22Rv1 (cell line): ENCODE measurements at regions not wholly inside any gene's neighbourhood (a gene's known extent, or its start where the extent isn't known, plus 50 kb on each side); places are given as distances from the start of the nearest gene placed in this dataset.

Source experiments
- CTCF ChIP-seq: fragments of 450-650 bp; IDR thresholded peaks from 2 replicates; pipeline ENCODE4 v1.5.1; 2017; ENCODE audit warnings: mild to moderate bottlenecking
- ZFX ChIP-seq: fragments of 450-650 bp; IDR thresholded peaks from 2 replicates; pipeline ENCODE4 v1.6.1; 2017; ENCODE audit warnings: antibody characterized with exemption, borderline replicate concordance

GRCh38 chr9:103261951-103262350 lies 266.8 kb downstream of the CYLC2 start:
- TF ChIP-seq CTCF = no peak
- TF ChIP-seq ZFX = no peak
